ENCODE measurements at regions not wholly inside any gene's neighbourhood (a gene's known extent, or its start where the extent isn't known, plus 50 kb on each side); places are given as distances from the start of the nearest gene placed in this dataset.

GRCh38 chr7:25536851-25537250 lies 308.6 kb upstream of the NPVF start:
- H3K4me3 ChIP-seq (replicated peaks in 1 of 2; ENCODE audit: low read depth in 2 of 2, low read length in 2 of 2): no peak overlapping the region
- DNase-seq (ENCODE audit: low read depth in 2 of 2): no peak
- TF ChIP-seq CTCF (IDR thresholded peaks at IDR 0.05; ENCODE audit: low read depth, low read length): no peak

DNA sequence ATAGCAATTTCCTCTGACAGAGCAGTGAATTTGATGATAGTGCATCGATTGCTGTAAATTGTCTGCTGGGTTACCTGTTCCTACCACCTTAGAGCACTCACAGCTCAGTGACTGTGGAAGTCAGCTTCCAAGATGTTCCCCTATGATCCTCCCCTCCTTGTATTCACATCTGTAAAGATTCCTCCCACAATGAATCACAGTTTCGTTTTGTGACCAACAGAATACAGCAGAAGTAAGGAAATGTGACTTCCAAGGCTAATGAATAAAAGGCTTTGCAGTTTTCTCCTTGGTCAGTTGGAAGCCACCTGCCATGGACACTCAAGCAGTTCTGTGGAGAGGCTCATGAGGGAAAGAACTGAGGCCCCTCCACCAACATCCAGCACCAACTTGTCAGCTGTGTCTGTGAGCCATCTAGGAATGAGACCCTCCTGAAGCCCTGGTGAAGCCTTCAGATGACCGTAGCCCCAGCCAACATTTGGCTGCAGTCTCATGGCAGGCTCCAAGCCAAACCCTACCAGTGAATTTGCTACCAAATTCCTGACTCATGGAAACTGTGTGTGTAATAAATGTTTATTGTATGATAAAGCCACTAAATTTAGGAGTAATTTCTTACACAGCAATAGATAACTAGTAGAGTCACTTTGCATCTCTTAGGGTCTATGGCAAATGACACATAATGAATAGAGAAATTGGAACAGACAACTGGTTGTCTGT lies 309.5 kb upstream of the NPVF start:
- H3K4me3 ChIP-seq (replicated peaks in 1 of 2; ENCODE audit: low read depth in 2 of 2, low read length in 2 of 2): no peak overlapping the region
- DNase-seq (ENCODE audit: low read depth in 2 of 2): no peak
- TF ChIP-seq CTCF (IDR thresholded peaks at IDR 0.05; ENCODE audit: low read depth, low read length): no peak

- H3K4me3 ChIP-seq (replicated peaks in 1 of 2; ENCODE audit: low read depth in 2 of 2, low read length in 2 of 2): no peak overlapping the region
- no peak for DNase-seq (ENCODE audit: low read depth in 2 of 2)
- TF ChIP-seq CTCF (IDR thresholded peaks at IDR 0.05; ENCODE audit: low read depth, low read length): no peak
These were observed 313.0 kb upstream of the NPVF start for GRCh38 chr7:25541094-25541821.

DNA sequence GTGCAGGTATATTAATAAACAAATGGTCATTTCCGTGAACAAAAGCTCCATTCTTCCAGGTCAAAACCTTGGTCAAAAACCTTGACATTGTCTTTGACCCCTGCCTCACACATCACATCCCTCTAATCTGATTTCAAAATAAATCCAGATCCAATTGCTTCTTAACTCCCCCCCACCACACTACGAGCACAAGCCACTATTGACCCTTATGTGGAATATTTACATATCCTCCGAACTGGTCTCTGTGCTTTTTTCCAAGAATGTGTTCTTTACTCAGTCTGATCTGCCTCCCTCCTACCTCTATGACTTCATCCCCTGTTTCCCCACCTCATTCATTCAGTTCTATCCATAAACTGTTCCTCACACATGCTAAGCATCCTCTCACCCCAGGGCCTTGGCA lies 313.6 kb upstream of the NPVF start:
- no peak overlapping the region for H3K4me3 ChIP-seq (replicated peaks in 1 of 2; ENCODE audit: low read depth in 2 of 2, low read length in 2 of 2)
- DNase-seq (ENCODE audit: low read depth in 2 of 2): no peak
- no peak for TF ChIP-seq CTCF (IDR thresholded peaks at IDR 0.05; ENCODE audit: low read depth, low read length)

DNA sequence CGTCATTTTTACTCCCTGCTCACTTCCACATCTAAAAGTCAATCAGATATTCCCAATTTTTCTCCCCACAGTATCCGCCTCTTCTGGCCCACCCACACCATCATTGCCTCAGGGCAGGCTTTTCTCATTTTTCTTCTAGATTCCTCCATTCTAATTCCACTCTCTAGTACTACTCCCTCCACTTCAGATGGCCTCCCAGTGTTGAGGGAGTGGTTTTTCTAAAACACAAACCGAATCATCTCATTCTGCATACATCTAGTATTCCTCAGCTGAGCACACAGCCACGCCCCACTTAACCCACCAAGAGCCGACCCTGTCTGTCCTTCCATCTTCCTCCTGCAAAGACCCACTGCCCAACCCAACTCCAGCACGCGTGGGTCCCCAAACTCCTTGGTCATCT lies 314.9 kb upstream of the NPVF start:
- no peak for TF ChIP-seq CTCF (IDR thresholded peaks at IDR 0.05; ENCODE audit: low read depth, low read length)
- no peak for DNase-seq (ENCODE audit: low read depth in 2 of 2)
- no peak overlapping the region for H3K4me3 ChIP-seq (replicated peaks in 1 of 2; ENCODE audit: low read depth in 2 of 2, low read length in 2 of 2)

DNA sequence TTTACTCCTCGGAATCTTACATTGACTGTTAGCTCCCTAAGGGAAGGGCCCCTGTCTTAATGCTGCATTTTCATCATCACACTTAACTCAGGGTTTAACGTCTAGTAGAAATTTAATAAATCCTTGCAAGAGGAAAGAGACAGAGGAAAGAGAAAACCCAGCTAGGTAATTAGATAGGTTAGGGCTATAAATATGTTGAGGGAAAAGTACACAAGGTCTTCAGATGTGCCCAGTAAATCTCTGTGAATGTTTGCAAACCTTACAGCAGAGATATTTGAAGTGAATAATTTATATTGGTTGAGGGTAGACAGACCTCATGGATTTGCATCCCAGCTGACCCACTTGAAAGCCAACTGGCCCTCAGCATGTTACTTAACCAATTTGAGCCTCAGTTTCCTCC lies 315.5 kb upstream of the NPVF start:
- DNase-seq (ENCODE audit: low read depth in 2 of 2): no peak
- H3K4me3 ChIP-seq (replicated peaks in 1 of 2; ENCODE audit: low read depth in 2 of 2, low read length in 2 of 2): no peak overlapping the region
- TF ChIP-seq CTCF (IDR thresholded peaks at IDR 0.05; ENCODE audit: low read depth, low read length): no peak
